GM19324 (cell line): ENCODE measurements at regions not wholly inside any gene's neighbourhood (a gene's known extent, or its start where the extent isn't known, plus 50 kb on each side); places are given as distances from the start of the nearest gene placed in this dataset.
A peak's percentile ranks its signal among the peaks of the same experiment; 100 is the strongest.
"Not testable (repeated sequence)": the region's sequence is repeated elsewhere in the genome, so short reads cannot be mapped to it uniquely, and the experiment has no call there.

ENCODE experiments used
- ATAC-seq: cut with Tn5 transposase; IDR thresholded peaks from one replicate; pipeline ENCODE4 v1.9.1; 2021; ENCODE audit warnings: mild to moderate bottlenecking, moderate library complexity; ENCODE audit not compliant: unreplicated experiment, low FRiP score

GRCh38 chr9:62833323-62834200 lies 1643.7 kb downstream of the SPATA31A7 start:
- not testable (repeated sequence) for ATAC-seq

- ATAC-seq = peak; percentile 4
Observed at GRCh38 chr9:62837254-62837911, 1647.5 kb downstream of the SPATA31A7 start.

GRCh38 chr9:62838024-62838718 lies 1648.3 kb downstream of the SPATA31A7 start:
- ATAC-seq = peak; percentile 100

GRCh38 chr9:62839168-62839567 lies 1649.3 kb downstream of the SPATA31A7 start:
- ATAC-seq = not testable (repeated sequence)

- not testable (repeated sequence) for ATAC-seq
Observed at GRCh38 chr9:62843145-62843544, 1653.3 kb downstream of the SPATA31A7 start.

- ATAC-seq = not testable (repeated sequence)
Observed at GRCh38 chr9:62843706-62844290, 1654.0 kb downstream of the SPATA31A7 start.

- not testable (repeated sequence) for ATAC-seq
Observed at GRCh38 chr9:62844681-62845185, 1654.9 kb downstream of the SPATA31A7 start.

GRCh38 chr9:62848258-62848657 lies 1658.4 kb downstream of the SPATA31A7 start:
- not testable (repeated sequence) for ATAC-seq

- ATAC-seq = not testable (repeated sequence)
Observed at GRCh38 chr9:62849991-62850390, 1660.2 kb downstream of the SPATA31A7 start.

- not testable (repeated sequence) for ATAC-seq
Observed at GRCh38 chr9:62857280-62857679, 1667.4 kb downstream of the SPATA31A7 start.

GRCh38 chr9:62858240-62858639 lies 1668.4 kb downstream of the SPATA31A7 start:
- ATAC-seq = not testable (repeated sequence)

- not testable (repeated sequence) for ATAC-seq
Observed at GRCh38 chr9:62860939-62861860, 1671.4 kb downstream of the SPATA31A7 start.

GRCh38 chr9:62862180-62862579 lies 1672.3 kb downstream of the SPATA31A7 start:
- not testable (repeated sequence) for ATAC-seq

GRCh38 chr9:62863319-62863718 lies 1673.5 kb downstream of the SPATA31A7 start:
- not testable (repeated sequence) for ATAC-seq

- ATAC-seq = not testable (repeated sequence)
Observed at GRCh38 chr9:62863867-62864266, 1674.0 kb downstream of the SPATA31A7 start.

GRCh38 chr9:62864481-62865469 lies 1674.9 kb downstream of the SPATA31A7 start:
- ATAC-seq = not testable (repeated sequence)

- ATAC-seq = not testable (repeated sequence)
Observed at GRCh38 chr9:62869061-62869460, 1679.2 kb downstream of the SPATA31A7 start.

- ATAC-seq = not testable (repeated sequence)
Observed at GRCh38 chr9:62871765-62872164, 1681.9 kb downstream of the SPATA31A7 start.
